ENCODE measurements at regions not wholly inside any gene's neighbourhood (a gene's known extent, or its start where the extent isn't known, plus 50 kb on each side); places are given as distances from the start of the nearest gene placed in this dataset.

GRCh38 chr18:37742436-37742835 lies 176.8 kb upstream of the CELF4 start:
- TF ChIP-seq, protein P1, sequence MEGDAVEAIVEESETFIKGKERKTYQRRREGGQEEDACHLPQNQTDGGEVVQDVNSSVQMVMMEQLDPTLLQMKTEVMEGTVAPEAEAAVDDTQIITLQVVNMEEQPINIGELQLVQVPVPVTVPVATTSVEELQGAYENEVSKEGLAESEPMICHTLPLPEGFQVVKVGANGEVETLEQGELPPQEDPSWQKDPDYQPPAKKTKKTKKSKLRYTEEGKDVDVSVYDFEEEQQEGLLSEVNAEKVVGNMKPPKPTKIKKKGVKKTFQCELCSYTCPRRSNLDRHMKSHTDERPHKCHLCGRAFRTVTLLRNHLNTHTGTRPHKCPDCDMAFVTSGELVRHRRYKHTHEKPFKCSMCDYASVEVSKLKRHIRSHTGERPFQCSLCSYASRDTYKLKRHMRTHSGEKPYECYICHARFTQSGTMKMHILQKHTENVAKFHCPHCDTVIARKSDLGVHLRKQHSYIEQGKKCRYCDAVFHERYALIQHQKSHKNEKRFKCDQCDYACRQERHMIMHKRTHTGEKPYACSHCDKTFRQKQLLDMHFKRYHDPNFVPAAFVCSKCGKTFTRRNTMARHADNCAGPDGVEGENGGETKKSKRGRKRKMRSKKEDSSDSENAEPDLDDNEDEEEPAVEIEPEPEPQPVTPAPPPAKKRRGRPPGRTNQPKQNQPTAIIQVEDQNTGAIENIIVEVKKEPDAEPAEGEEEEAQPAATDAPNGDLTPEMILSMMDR (conservative IDR thresholded peaks at IDR 0.05 in 1 of 2, IDR thresholded peaks at IDR 0.05 in 1 of 2; ENCODE audit: extremely low read depth in 1 of 2, insufficient read depth in 1 of 2, low read depth in 1 of 2, low read length in 2 of 2), result no peak
- no peak for TF ChIP-seq EZH2 (IDR thresholded peaks at IDR 0.05; ENCODE audit: borderline replicate concordance, low read length)
